HUES64 (cell line): ENCODE measurements at regions not wholly inside any gene's neighbourhood (a gene's known extent, or its start where the extent isn't known, plus 50 kb on each side); places are given as distances from the start of the nearest gene placed in this dataset.

Source experiments
- H3K27ac ChIP-seq: 2 replicates; pipeline ENCODE4 v1.7.0; 2013; ENCODE audit warnings: low read depth, low read length, inconsistent platforms
- H3K27me3 ChIP-seq: 2 replicates; pipeline ENCODE4 v1.6.1; 2013; ENCODE audit warnings: mild to moderate bottlenecking, low read length; ENCODE audit not compliant: insufficient read depth
- H3K36me3 ChIP-seq: 2 replicates; pipeline ENCODE4 v1.6.1; 2013; ENCODE audit warnings: mild to moderate bottlenecking, low read length; ENCODE audit not compliant: insufficient read depth
- H3K4me1 ChIP-seq: 2 replicates; pipeline ENCODE4 v1.6.1; 2013; ENCODE audit warnings: mild to moderate bottlenecking, low read length, moderate library complexity; ENCODE audit not compliant: insufficient read depth
- H3K4me3 ChIP-seq: 2 replicates; pipeline ENCODE4 v1.5.1; 2013; ENCODE audit warnings: mild to moderate bottlenecking, low read length, moderate library complexity
- H3K9ac ChIP-seq: 2 replicates; pipeline ENCODE4 v1.6.1; 2013; ENCODE audit warnings: mild to moderate bottlenecking, low read depth, low read length
- H3K9me3 ChIP-seq: 2 replicates; pipeline ENCODE4 v1.6.1; 2013; ENCODE audit warnings: low read depth, low read length; ENCODE audit not compliant: insufficient read depth
- WGBS: fragments of 150-250, 120-280 bp; methylation state at CpG from one replicate; pipeline ENCODE4 v1.1.7; 2013; ENCODE audit warnings: missing lambda C conversion rate; 5-methylcytosine and 5-hydroxymethylcytosine counted together

- Histone ChIP-seq H3K36me3 (no peaks in the 10 kb centered on the region), H3K27ac (no peak overlapping the region), H3K4me3 (no peak overlapping the region), H3K9me3 (no peaks in the 10 kb centered on the region), H3K4me1 (peaks cover 17% of the 10 kb centered on the region), H3K27me3 (no peaks in the 10 kb centered on the region), H3K9ac (no peak overlapping the region)
- WGBS = 93% methylated on average over 4 of the region's 4 CpGs
Observed at GRCh38 chr15:58286523-58286922, 145.3 kb upstream of the LIPC start.

GRCh38 chr15:58287891-58288290 lies 143.9 kb upstream of the LIPC start:
- 92% methylated on average over 2 of the region's 2 CpGs for WGBS
- Histone ChIP-seq H3K4me1 (peaks cover 12% of the 10 kb centered on the region), H3K9ac (no peak overlapping the region), H3K36me3 (no peaks in the 10 kb centered on the region), H3K9me3 (no peaks in the 10 kb centered on the region), H3K4me3 (no peak overlapping the region), H3K27me3 (no peaks in the 10 kb centered on the region), H3K27ac (no peak overlapping the region)

GRCh38 chr15:58288592-58288991 lies 143.2 kb upstream of the LIPC start:
- Histone ChIP-seq H3K9ac (no peak overlapping the region), H3K4me1 (peaks cover 12% of the 10 kb centered on the region), H3K27me3 (no peaks in the 10 kb centered on the region), H3K27ac (no peak overlapping the region), H3K4me3 (no peak overlapping the region), H3K36me3 (no peaks in the 10 kb centered on the region), H3K9me3 (no peaks in the 10 kb centered on the region)
- 100% methylated on average over 2 of the region's 3 CpGs for WGBS

- Histone ChIP-seq H3K9ac (no peak overlapping the region), H3K36me3 (no peaks in the 10 kb centered on the region), H3K4me1 (peaks cover 17% of the 10 kb centered on the region), H3K27ac (no peak overlapping the region), H3K27me3 (no peaks in the 10 kb centered on the region), H3K4me3 (no peak overlapping the region), H3K9me3 (peaks cover 11% of the 10 kb centered on the region; the same call in 1 of the 2 replicates)
Observed at GRCh38 chr15:58291848-58292247, 139.9 kb upstream of the LIPC start.

- no peak overlapping the region for H3K4me3 ChIP-seq
- no peak overlapping the region for H3K27ac ChIP-seq
- no peaks in the 10 kb centered on the region for H3K36me3 ChIP-seq
- peaks cover 26% of the 10 kb centered on the region for H3K4me1 ChIP-seq
- WGBS = 86% methylated on average over 3 of the region's 3 CpGs
- no peak overlapping the region for H3K9ac ChIP-seq
- H3K9me3 ChIP-seq = peaks cover 11% of the 10 kb centered on the region; the same call in 1 of the 2 replicates
- H3K27me3 ChIP-seq = no peaks in the 10 kb centered on the region
Observed at GRCh38 chr15:58292751-58293175, 139.0 kb upstream of the LIPC start.

- Histone ChIP-seq H3K9me3 (peaks cover 11% of the 10 kb centered on the region; the same call in 1 of the 2 replicates), H3K27ac (no peak overlapping the region), H3K27me3 (no peaks in the 10 kb centered on the region), H3K36me3 (no peaks in the 10 kb centered on the region), H3K4me1 (peaks cover 27% of the 10 kb centered on the region), H3K4me3 (no peak overlapping the region), H3K9ac (no peak overlapping the region)
- WGBS = 85% methylated on average over 7 of the region's 8 CpGs
Observed at GRCh38 chr15:58293622-58294550, 137.9 kb upstream of the LIPC start.

- Histone ChIP-seq H3K9ac (no peak overlapping the region), H3K27me3 (no peaks in the 10 kb centered on the region), H3K4me3 (no peak overlapping the region), H3K27ac (no peak overlapping the region), H3K9me3 (peaks cover 11% of the 10 kb centered on the region; the same call in 1 of the 2 replicates), H3K4me1 (peaks cover 22% of the 10 kb centered on the region), H3K36me3 (no peaks in the 10 kb centered on the region)
- 33% methylated on average over 1 of the region's 2 CpGs for WGBS
Observed at GRCh38 chr15:58294681-58295254, 137.0 kb upstream of the LIPC start.

- Histone ChIP-seq H3K4me1 (peaks cover 16% of the 10 kb centered on the region), H3K27me3 (no peaks in the 10 kb centered on the region), H3K36me3 (no peaks in the 10 kb centered on the region), H3K9ac (no peak overlapping the region), H3K9me3 (peaks cover 11% of the 10 kb centered on the region; the same call in 1 of the 2 replicates), H3K27ac (no peak overlapping the region), H3K4me3 (no peak overlapping the region)
- 73% methylated on average over 7 of the region's 7 CpGs for WGBS
Observed at GRCh38 chr15:58295637-58296215, 136.1 kb upstream of the LIPC start.

- no peak overlapping the region for H3K4me3 ChIP-seq
- H3K9me3 ChIP-seq = peaks cover 11% of the 10 kb centered on the region; the same call in 1 of the 2 replicates
- H3K27ac ChIP-seq = no peak overlapping the region
- peaks cover 16% of the 10 kb centered on the region for H3K4me1 ChIP-seq
- H3K9ac ChIP-seq = no peak overlapping the region
- no peaks in the 10 kb centered on the region for H3K27me3 ChIP-seq
- 100% methylated on average over 1 of the region's 2 CpGs for WGBS
- no peaks in the 10 kb centered on the region for H3K36me3 ChIP-seq
Observed at GRCh38 chr15:58296276-58296675, 135.5 kb upstream of the LIPC start.

- Histone ChIP-seq H3K27me3 (no peaks in the 10 kb centered on the region), H3K9ac (no peak overlapping the region), H3K27ac (peak overlapping the region; percentile 5; the same call in 1 of the 2 replicates), H3K4me1 (peaks cover 16% of the 10 kb centered on the region), H3K36me3 (no peaks in the 10 kb centered on the region), H3K9me3 (peaks cover 11% of the 10 kb centered on the region; the same call in 1 of the 2 replicates), H3K4me3 (no peak overlapping the region)
- WGBS = 81% methylated on average over 1 of the region's 1 CpG
Observed at GRCh38 chr15:58297639-58298038, 134.2 kb upstream of the LIPC start.
